HG02970 (cell line): ENCODE measurements at regions not wholly inside any gene's neighbourhood (a gene's known extent, or its start where the extent isn't known, plus 50 kb on each side); places are given as distances from the start of the nearest gene placed in this dataset.
A peak's percentile ranks its signal among the peaks of the same experiment; 100 is the strongest.

Experiments used
- ATAC-seq: cut with Tn5 transposase; IDR thresholded peaks from one replicate; pipeline ENCODE4 v1.9.1; 2021; ENCODE audit warnings: mild to moderate bottlenecking, moderate library complexity, moderate number of reproducible peaks; ENCODE audit not compliant: unreplicated experiment, low FRiP score

DNA sequence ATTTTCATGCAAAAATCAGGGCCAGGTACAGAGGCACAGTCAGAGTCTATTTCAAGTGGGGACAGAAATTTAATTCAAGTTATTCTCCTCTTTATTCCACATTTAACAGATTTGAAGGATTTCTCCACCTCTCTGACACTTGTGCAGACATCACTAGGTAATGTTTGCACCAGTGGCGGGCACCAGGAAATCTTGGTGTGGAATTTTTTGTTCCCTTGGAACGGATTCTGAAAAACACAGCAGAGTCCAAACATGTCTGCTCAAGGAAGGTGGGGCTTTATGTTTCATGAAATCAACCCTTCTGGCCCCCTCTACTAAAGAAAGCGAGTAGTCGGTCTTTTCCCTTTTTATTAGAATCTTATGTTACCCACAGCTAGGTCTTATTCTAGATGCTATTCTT, 271.2 kb upstream of the MDFIC2 start:
- ATAC-seq, result no peak

DNA sequence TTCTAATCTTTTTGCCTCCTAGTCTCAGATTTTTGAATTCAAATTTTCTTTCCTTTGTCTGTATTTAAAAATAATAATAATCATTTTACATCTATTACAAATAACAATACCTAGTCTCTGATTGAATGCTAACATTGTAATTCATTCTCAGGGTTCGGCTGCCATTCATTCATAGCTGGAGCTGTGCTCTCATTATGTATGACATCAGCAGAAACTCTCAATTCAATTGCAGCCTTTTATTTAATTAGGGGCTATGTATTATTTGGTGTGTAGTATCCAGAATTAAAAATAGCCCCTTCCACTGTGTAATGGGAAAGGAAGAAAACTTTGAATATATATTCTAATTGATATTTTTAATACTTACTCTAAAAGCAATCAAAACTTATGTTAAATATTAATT, 270.4 kb upstream of the MDFIC2 start:
- ATAC-seq, result no peak

DNA sequence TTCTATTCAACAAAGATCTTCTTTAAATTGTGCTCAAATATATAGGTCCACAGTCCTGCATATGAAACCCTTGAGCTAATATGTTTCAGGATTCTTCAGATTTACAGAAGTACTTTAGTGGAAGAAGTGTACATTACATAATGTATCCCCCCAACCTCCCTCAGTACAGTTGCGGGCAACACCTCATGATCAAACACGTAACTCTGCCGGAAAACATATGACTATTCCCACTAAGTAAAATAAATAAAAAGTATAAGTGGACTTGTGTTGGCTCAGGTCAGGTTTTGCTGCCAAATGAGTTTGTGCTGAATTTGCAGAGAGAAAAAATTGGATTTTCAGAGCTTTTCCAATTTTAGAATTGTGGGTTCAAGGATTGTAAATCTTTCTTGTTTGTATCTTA, 267.6 kb upstream of the MDFIC2 start:
- ATAC-seq, result no peak

DNA sequence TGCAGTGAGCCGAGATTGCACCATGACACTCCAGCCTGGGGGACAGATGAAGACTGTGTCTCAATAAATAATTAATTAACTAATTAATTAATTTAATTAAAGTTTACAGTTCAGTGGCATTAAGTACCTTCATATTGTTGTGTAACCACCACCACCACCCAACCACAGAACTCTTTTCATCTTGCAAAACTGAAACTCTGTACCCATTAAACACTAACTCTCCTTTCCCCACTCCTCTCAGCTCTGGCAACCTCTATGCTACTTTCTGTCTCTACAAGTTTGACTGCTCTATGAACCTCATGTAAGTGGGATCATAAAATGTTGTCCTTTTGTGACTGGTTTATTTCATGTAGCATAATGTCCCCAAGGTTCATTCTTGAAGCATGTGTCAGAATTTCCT, 259.3 kb upstream of the MDFIC2 start:
- ATAC-seq, result no peak

DNA sequence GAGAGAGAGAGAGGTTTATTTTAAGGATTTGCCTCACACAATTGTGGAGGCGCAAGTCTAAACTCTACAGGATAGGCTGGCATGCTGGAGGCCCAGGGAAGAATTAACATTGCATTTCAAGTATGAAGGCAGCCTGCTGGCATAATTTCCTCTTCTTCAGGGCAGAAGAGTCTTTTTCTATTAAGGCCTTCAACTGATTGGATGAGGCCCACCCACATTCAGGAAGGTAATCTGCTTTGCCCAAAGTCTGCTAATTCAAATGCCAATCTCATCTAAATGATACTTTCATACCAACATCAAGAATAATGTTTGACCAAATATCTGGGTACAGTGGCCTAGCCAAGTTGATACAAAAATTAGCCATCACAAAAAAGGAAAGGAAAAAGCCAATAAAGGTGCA, 258.1 kb upstream of the MDFIC2 start:
- ATAC-seq, result no peak

DNA sequence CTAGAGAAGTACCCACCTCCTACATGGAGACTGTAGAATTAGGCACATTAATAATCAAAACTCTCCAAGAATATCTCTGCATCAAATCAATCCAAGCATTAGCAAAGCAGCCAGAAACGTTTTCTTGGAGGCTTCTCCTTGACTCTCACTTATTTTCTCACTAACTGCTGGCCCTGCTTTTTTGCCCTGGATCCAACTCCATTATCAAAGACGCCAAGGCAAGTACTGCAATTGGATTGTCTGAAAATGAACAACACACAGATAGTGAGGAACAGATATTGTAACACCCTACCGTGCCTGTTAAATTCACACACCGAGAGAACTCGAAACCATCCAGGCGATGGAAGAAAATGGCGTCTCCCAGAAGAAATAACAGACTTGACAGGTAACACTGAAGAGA, 256.2 kb upstream of the MDFIC2 start:
- no peak for ATAC-seq

DNA sequence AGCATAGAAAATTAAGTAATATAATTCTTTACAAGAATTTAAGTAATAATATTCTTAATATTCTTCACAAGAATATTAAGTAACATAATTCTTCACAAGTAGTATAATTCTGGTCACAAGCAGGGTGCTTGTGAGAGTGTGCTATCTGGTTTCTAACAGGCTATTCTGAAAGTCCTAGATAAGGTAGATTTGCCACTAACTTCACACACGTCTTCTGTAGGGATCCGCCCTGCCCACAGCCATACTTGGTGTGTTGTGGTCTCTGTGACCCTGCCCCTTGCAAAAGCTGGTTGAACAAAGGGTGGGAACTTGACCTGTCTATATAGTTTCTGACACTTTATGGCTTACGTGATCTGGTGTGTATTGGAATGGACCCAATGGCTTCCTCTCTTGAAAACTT, 253.4 kb upstream of the MDFIC2 start:
- no peak for ATAC-seq

DNA sequence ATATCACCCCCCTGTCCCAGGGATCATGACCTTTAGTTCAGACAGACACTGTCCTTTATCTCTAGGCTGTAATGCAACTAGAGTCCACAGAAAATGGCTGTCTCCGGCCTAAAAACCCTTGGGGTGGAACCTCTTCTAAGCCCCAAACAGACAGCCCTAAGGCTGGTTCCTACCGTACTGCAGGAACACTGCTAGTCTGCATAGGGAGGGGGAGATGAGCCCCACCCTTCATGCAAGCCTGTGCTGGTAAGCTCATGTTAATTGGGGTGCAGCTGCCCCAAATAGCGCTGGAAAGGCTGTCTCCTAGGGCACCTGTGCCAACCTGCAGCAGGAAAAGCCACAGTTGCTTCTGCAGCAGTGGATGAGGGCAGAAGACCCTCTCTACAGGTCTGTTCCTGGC, 252.1 kb upstream of the MDFIC2 start:
- ATAC-seq, result no peak

DNA sequence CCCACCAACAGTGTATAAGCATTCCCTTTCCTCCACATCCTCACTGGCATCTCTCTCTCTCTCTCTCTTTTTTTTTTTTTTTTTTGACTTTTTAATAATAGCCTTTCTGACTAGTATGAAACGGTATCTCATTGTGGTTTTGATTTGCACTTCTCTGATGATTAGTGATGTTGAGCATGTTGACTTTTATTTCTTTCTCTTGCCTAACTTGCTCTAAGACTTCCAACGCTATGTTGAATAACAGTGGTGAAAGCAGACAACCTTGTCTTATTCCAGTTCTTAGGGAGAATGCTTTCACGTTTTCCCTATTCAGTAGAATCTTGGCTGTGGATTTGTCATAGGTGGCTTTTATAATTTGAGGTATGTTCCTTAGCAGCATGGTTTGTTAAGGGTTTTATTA, 249.4 kb upstream of the MDFIC2 start:
- no peak for ATAC-seq

DNA sequence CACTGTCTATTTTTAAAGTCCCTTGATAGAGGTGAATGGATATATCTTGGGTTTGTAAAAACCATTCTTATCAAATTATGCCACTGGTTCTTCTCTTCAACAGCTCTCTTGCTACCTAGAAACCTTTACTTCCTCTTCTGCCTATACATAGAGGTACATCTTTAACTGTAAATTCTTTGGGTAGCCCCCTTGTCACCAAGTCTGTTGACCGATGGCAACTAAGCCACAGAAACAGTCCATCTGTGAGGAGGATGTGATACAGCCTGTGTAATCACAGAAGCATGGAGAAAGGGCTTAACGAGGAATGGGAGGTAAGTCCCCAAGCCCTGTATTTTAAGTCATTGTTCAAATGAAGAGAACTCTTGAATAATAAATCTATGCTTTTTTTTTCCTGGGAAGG, 246.5 kb upstream of the MDFIC2 start:
- no peak for ATAC-seq

DNA sequence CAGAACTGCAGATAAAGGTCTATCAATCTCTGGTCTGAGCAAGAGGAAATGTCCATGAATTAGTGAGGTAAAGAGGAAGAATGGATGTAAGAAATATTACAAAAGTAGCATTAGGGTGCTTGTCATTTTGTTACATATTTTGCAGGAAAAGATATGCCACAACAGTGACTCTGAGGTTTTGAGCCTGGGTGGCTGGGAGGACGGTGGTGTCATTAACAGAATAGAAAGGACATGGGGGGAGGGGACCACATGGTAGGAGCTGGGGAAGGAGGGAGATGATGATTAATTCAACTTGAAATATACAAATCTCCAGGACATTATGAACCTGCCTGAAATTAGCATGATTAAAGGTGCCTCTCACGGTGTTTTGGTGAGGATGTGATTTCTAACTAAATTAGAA, 245.5 kb upstream of the MDFIC2 start:
- ATAC-seq, result no peak

DNA sequence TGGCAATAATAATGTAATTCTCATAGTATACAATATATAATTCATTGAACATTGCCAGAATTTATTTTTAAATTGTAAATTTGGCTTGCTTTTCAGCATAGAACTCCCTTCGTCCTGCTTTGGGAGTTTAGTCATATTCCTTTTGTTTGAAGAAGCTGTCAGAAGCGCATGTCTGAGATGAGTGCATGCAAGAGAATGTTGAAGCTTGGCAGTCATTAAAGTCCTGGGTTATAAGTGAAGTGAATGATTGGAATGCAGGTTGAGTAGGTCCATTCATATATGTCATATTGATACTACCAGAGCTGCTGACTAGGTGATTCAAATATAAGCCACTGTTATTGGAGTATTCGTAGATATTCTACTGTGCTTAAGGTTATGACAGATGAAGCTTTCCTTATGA, 243.6 kb upstream of the MDFIC2 start:
- no peak for ATAC-seq

DNA sequence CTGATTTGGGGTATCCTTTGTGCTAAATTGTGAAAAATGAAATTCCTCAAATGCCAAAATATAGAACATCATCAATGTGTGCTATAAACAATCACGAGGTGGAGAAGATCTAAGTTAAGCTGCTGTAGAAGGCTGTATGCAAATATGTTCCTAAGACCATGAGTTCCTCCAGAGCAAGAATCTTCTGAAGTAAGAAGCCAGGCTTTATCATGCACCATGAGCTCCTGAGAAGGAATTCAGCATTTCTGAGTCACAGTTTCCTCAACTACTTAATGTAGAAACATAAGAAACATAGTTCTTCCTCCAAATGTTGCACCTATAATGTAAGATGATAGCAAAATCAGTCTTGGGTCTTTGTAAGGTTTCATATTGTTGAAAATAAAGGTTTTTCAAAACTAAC, 241.7 kb upstream of the MDFIC2 start:
- no peak for ATAC-seq

DNA sequence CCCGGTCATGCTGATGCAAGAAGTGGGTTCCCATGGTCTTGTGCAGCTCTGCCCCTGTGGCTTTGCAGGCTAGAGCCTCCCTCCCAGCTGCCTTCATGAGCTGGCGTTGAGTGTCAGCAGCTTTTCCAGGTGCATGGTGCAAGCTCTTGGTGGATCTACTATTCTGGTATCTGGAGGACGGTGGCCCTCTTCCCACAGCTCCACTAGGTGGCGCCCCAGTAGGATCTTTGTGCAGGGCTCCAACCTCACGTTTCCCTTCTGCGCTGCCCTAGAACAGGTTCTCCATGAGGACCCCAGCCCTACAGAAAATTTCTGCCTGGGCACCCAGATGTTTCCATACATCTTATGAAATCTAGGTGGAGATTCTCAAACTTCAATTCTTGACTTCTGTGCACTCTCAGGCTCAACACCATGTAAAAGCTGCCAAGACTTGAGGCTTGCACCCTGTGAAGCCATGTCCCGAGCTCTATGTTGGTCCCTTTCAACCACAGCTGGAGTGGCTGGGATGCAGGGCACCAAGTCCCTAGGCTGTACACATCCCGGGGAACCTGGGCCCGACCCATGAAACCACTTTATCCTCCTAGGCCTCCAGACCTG, 238.4 kb upstream of the MDFIC2 start:
- ATAC-seq, result peak; percentile 79

DNA sequence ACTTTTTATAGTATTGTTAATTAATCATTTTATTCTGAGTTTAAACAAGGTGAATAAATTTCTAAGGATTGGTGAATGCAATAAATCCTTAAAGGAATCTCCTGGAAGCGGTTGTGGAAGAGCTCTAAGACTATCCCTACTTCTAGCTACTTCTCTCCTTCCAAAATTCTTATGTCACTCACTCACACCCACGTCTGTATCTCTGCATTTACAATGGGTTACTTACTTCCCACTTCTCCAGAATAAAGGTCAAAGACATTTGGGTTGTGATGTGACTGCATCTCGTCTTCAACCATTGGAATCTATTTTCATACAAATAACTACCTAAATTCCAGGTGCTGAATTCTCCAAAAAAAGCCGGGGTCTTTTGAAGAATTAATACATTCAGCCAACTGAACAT, 234.2 kb upstream of the MDFIC2 start:
- no peak for ATAC-seq

DNA sequence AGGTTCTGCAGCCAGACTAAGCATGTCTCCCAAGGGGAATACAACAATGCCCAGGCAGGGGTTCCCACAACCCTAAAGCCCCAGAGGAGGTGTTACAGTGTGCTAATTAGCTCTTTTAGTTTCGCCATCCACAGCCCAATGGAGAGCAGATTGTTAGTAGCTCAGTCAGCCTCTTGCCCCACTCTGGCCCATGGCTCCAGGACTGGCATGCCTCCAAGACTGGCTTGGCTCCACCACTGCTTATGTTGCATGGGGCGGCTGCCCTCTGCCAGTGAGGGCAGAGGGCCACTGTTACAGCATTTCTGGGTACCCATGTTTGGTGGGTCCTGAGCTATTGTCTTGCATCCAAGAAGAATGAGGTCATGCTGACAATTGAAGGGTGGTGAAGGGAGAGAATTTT, 231.1 kb upstream of the MDFIC2 start:
- ATAC-seq, result no peak

DNA sequence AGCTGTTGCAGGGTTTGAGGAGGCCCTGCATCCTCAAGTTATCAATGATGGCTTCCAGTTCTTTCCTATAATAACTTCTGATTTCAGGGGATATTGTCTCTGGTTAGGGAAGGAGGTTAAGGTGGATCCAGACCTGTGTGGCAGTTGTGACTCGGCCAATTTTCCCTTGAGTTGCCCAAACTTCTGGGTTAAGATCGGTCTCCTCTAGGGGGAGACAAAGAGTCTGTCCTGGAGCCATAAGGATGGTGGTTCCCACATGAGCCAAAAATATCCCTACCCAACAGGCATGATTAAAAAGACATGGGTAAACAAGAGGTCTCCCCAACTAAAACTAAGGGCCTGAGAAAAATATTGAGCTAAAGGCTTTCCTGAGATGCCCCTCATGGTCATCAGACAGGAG, 227.5 kb upstream of the MDFIC2 start:
- no peak for ATAC-seq

DNA sequence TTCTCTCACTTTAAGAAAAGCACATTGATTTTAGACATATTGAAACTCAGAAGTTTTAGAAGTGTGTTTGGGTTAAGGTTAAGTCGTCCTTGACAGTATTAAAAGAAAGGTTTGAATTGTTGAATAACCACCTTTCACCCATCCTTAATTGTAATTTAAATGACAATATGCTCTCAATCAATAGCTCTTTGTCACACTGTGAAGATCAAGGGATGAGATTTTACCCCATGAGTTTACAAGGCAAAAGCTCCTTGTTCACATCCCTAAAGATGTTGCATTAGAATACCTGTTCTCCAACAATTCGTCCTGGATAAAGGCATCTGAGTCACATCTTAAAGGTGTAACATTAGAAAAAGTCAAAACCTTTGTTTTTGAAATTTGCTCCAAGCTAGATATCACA, 220.4 kb upstream of the MDFIC2 start:
- no peak for ATAC-seq

DNA sequence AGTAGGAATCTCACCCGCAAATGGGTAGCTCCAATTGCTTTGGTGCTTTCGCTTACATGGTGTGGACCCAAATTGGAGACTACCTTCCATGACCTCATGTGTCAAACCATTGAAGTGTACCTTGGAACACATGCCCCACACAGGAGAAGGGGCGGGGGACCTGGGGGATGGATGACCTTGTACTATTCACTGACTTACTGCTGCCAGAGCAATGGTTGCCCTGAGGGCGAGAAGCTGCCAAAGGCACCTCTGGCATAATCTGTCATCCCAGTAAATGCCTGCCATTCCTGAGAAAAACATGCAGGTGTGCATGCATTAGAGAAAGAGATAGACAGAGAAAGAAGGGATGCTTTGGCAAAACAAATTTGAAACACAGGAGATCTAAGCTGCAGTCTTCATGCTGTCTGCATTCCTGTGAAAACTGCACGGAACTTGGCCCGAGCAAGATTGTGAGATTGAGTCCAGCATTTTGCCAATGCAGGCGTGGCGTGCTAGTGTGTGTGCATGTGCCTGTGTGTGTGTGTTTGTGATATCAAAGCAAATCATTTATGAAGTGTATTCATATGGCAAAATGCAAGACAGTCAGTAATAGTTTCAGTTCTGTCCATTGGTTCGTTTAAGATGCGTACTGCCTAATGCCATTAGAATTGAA, 219.5 kb upstream of the MDFIC2 start:
- no peak for ATAC-seq

DNA sequence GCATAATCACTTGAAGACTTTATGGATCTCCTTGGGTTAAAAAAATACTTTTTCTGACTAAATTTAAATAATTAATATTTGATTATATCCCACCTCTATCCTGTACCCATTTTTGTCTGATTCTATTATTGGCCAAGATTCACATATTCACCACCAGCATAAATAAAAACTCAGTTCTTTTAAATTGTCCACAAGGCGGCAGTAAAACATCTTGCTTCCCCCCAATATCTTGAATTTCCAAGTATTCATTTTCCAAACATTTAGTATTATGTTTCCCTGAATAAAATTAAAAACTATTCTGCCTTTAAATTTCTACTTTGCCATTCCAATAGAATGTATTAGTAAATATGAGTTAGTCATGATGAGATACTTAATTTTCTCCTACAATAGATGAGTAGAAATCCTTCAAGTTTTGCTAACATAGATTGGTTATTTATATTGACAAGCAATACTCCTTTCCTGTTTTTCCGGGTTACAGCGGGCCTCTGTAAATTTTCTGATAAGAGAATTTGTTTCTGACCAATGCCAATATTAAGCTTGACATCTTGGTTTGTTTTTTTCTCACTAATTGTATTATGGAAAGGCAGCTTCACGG, 218.7 kb upstream of the MDFIC2 start:
- no peak for ATAC-seq

DNA sequence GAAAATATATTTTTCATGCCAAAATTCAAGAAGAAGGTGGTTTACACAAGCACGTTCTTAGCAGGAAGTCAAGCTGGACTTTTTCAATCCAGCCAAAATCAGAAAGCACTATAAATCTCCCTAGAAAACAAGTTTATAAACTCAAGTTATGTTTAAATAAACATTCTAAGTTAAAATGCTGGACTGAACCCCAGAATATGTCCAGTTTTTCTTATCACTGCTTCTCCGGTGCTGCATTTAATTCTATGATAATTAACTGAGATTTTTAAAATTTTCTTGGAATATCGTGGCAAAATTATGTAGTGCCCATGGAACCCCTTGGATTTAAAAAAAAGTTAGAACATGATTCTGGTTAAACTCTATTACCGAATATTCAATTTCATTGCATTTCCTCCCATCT, 218.2 kb upstream of the MDFIC2 start:
- ATAC-seq, result no peak

DNA sequence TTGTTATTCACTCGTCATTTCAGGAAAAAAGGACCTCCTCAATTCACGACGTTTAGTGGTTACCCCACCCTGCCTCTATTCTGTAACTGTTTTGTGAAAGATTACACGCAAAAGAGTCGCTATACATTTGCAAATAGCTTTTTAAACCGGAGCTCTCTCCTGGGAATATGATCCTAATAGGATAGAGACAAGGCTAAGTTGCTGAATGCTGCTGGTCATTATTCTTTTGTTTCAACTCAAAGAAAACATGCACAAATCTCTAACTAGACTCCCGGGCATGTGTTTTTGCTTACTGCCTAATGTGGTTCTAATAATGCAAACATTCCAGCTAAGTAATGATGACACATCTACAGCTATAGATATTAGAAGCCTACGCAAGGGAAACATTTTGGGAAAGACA, 214.6 kb upstream of the MDFIC2 start:
- no peak for ATAC-seq
